ENCODE measurements at regions not wholly inside any gene's neighbourhood (a gene's known extent, or its start where the extent isn't known, plus 50 kb on each side); places are given as distances from the start of the nearest gene placed in this dataset.

DNA sequence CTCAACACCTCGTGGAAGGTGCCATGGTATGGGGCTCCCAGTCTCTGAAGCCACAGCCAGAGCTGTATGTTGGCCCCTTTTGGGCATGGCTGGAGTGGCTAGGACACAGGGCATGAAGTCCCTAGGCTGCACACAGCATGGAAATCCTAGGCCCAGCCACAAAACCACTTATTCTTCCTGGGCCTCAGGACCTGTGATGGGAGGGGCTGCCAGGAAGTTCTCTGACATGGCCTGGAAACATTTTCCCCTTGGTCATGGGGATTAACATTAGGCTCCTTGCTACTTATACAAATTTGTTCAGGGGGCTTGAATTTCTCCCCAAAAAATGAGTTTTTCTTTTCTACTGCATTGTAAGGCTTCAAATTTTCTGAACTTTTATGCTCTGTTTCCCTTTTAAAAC lies 2091.2 kb upstream of the ACO1 start:
- TF ChIP-seq, protein P1, sequence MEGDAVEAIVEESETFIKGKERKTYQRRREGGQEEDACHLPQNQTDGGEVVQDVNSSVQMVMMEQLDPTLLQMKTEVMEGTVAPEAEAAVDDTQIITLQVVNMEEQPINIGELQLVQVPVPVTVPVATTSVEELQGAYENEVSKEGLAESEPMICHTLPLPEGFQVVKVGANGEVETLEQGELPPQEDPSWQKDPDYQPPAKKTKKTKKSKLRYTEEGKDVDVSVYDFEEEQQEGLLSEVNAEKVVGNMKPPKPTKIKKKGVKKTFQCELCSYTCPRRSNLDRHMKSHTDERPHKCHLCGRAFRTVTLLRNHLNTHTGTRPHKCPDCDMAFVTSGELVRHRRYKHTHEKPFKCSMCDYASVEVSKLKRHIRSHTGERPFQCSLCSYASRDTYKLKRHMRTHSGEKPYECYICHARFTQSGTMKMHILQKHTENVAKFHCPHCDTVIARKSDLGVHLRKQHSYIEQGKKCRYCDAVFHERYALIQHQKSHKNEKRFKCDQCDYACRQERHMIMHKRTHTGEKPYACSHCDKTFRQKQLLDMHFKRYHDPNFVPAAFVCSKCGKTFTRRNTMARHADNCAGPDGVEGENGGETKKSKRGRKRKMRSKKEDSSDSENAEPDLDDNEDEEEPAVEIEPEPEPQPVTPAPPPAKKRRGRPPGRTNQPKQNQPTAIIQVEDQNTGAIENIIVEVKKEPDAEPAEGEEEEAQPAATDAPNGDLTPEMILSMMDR (IDR thresholded peaks at IDR 0.05; ENCODE audit: low read depth, low read length): no peak
- DNase-seq (ENCODE audit: extremely low read depth, low read depth): no peak

DNA sequence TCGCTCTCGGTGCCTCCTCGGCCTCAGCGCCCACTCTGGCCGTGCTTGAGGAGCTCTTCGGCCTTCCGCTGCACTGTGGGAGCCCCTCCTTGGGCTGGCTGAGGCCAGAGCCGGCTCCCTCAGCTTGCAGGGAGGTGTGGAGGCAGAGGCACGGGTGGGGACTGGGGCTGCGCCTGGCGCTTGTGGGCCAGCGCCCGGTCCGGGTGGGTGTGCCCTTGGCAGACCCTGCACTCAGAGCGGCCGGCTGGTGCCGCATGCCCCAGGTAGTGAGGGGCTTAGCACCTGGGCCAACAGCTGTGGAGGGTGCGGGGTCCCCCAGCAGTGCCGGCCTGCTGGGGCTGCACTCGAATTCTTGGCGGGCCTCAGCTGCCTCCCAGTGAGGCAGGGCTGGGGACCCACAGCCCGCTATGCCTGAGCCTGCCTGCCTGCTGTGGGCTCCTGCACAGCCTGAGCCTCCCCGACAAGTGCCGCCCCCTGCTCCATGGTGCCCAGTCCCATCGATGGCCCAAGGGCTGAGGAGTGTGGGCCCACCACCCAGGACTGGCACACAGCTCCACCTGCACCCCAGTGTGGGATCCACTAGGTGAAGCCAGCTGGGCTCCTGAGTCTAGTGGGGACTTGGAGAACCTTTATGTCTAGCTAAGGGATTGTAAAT lies 2085.2 kb upstream of the ACO1 start:
- TF ChIP-seq, protein P1 (IDR thresholded peaks at IDR 0.05; ENCODE audit: low read depth, low read length): no peak
- no peak for DNase-seq (ENCODE audit: extremely low read depth, low read depth)

DNA sequence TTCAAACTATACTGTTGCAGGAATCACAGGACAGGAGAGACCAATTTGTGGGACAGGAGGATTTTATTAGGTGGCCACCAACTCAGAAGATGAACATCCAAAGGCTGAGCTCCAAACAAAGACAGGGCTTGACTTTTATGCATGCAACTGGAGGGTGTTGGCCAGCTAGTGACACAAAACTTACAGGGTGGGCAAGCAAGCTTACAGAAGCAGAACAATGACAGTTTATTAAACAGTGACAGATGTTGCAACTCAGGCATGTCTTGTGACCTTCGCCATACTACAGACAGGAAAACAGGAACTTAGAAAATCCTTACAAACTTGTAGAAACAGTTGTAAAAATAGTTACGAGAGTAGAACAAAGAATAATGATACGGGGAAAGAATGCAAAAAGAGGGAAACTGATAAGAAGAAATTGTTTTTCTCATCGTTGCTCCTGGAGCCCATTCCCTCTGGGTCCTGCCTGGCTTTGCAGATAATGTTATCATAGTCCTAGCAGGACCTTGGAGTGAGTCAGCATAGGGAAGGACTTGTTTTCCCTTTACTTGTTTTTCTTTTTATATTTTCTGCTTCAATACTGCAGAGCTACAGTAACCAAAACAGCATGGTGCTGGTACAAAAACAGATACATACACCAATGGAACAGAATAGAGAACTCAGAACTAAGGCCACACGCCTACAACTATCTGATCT lies 2083.0 kb upstream of the ACO1 start:
- TF ChIP-seq, protein P1 (IDR thresholded peaks at IDR 0.05; ENCODE audit: low read depth, low read length): no peak
- DNase-seq (ENCODE audit: extremely low read depth, low read depth): no peak

DNA sequence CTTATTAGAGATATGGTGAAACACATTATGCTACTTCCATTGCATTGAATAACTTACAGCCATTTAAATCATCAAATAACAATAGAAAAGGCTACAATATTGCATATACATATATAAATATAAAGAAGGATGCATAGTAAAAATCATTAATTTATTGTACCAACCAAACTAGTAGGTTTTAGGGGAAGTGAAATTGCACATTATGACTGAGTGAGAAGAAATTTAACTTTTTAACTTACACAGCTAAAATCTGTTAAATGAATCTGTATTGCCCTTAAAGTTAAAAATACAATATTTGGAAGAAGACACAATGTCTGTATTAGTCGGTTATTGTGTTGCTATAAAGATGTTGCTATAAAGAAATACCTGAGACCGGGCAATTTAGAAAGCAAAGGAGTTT lies 2073.7 kb upstream of the ACO1 start:
- TF ChIP-seq, protein P1 (IDR thresholded peaks at IDR 0.05; ENCODE audit: low read depth, low read length): no peak
- no peak for DNase-seq (ENCODE audit: extremely low read depth, low read depth)

DNA sequence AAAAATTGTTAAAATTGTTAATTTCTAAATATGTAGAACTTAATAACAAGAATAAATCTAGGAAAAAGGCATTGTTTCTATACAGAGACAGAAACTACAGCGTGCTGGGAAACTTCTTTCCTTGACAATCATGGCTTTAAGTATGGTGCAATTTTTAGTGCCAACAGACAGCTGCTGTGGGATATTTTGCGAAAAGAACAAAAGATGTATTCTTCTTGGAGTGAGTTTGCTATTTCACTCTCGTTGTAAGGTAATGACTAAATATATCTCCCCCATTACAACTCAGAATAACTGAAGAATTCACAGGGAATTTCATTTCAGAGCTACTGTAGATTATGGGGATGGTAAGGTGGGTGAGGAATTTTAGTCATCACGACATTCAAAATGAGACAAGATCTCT lies 2055.0 kb upstream of the ACO1 start:
- DNase-seq (ENCODE audit: extremely low read depth, low read depth): no peak
- TF ChIP-seq, protein P1 (IDR thresholded peaks at IDR 0.05; ENCODE audit: low read depth, low read length): no peak

DNA sequence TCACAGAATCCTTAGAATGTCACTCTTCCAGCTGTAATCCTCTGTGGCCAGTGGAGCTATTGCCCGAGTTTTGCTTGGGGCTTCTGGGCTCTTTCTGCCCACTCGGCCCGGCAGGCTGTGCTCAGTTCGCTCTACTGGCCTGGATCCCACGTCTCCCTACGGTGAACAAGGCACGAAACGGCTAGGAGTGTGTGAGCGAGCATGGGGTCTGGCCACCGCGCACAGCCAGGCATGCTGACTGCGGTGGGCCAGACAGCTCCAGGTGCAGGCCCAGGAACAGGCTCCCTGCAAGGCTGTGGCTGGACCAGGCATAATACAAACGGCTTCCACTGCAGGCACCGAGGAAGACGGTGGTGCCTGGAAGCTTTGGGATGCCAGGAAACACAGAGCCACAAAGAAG lies 2035.5 kb upstream of the ACO1 start:
- TF ChIP-seq, protein P1 (IDR thresholded peaks at IDR 0.05; ENCODE audit: low read depth, low read length): no peak
- no peak for DNase-seq (ENCODE audit: extremely low read depth, low read depth)

Measured in AG09319 (cell line).